Cardiac fibroblast (primary cell): ENCODE measurements at regions not wholly inside any gene's neighbourhood (a gene's known extent, or its start where the extent isn't known, plus 50 kb on each side); places are given as distances from the start of the nearest gene placed in this dataset.
A peak's percentile ranks its signal among the peaks of the same experiment; 100 is the strongest.

ENCODE experiments used
- DNase-seq, 2 donors: peaks; one replicate each; pipeline versions ENCODE4 v3.0.0 to v3.0.0-alpha.2; 2010; ENCODE audit warnings: low read depth in 2 of 2
- H3K4me3 ChIP-seq, 2 donors: replicated peaks in 1 of 2; 1 replicate in 1 of 2; 2 replicates in 1 of 2; pipeline ENCODE4 v1.5.1; 2011; ENCODE audit warnings: low read depth in 2 of 2, low read length in 2 of 2, mild to moderate bottlenecking in 2 of 2, moderate library complexity in 1 of 2
- TF ChIP-seq, protein P1 (sequence below): IDR thresholded peaks from one replicate; pipeline ENCODE4 v1.5.1; 2011; ENCODE audit warnings: low read depth, mild to moderate bottlenecking, low read length, inconsistent platforms

DNA sequence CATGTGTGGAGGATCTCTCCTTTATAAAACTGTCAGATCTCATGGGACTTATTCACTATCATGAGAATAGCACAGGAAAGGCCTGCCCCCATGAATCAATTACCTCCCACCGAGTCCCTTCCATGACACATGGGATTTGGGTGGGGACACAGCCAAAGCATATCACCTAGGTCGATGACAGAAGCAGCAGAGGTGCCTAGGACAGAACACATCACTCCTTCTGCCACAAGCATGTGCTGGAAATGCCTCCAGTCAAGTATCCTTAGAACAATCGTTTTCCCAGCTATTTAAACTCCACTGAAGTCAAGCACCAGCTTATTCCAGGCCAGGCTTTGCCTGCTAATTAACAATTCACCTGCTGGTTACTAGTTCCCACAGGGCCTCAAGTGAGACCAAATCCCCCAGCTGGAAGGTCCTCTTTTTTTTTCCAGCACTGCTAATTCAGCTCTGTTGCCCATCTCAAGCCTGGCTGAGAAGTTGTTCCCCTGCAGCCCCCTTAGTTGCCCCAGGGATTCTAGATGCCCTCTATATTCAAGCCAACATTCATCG lies 212.3 kb upstream of the NUDT4 start:
- TF ChIP-seq, protein P1, sequence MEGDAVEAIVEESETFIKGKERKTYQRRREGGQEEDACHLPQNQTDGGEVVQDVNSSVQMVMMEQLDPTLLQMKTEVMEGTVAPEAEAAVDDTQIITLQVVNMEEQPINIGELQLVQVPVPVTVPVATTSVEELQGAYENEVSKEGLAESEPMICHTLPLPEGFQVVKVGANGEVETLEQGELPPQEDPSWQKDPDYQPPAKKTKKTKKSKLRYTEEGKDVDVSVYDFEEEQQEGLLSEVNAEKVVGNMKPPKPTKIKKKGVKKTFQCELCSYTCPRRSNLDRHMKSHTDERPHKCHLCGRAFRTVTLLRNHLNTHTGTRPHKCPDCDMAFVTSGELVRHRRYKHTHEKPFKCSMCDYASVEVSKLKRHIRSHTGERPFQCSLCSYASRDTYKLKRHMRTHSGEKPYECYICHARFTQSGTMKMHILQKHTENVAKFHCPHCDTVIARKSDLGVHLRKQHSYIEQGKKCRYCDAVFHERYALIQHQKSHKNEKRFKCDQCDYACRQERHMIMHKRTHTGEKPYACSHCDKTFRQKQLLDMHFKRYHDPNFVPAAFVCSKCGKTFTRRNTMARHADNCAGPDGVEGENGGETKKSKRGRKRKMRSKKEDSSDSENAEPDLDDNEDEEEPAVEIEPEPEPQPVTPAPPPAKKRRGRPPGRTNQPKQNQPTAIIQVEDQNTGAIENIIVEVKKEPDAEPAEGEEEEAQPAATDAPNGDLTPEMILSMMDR, result no peak
- no peak overlapping the region for H3K4me3 ChIP-seq
- no peak for DNase-seq

DNA sequence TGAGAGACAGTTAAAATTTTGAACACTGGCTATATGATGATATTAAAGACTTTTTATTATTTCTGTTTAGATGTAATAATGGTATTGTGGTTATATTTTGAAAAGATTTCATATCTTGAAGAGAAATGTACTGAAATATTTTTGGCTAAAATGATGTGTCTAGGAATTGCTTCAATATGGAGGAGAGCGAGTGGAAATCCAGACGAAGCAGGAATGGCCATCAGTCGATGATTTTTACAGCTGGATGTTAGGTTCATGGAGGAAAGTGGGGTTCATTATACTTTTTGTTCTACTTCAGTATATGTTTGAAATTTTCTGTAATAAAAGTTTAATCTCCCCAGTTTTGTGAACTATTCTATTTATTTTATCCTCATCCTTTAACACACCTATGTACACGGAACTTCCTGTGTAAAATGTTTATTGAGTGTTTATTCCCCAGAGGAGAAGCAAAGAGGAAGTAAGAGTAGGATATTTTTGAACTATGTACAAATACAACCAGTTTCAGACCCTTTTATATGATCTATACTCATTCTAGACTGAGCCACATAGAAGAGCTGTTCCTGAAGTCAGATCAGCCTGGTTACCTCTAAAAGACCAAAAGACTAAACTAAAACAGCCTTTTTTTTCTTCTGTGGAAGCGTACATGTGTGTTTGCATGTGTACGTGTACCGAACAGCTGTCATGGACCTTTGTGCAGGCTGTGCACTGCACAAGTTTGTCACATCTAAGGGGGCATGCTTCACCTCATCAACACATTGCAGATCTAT lies 211.0 kb upstream of the NUDT4 start:
- TF ChIP-seq, protein P1, result no peak
- no peak for DNase-seq
- H3K4me3 ChIP-seq, result no peak overlapping the region

DNA sequence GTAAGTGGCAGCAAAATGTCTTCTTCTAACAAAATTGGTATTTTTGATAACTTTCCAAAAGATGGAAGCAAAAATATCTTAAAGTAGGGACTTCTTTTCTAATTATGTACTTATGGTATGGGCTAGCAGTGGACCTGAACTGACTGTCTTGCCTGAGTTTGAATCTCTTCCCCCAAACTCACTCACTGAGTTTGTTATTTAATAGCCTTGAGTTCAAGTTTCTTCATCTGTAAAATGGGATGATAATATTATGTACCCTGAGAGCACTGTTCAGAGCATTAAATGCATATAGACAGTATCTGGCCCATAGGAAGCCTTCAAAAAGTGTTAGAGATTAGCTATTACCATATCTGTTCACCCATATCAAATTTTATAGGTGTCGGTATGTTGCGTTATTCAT lies 210.4 kb upstream of the NUDT4 start:
- TF ChIP-seq, protein P1, result no peak
- DNase-seq, result no peak
- no peak overlapping the region for H3K4me3 ChIP-seq

DNA sequence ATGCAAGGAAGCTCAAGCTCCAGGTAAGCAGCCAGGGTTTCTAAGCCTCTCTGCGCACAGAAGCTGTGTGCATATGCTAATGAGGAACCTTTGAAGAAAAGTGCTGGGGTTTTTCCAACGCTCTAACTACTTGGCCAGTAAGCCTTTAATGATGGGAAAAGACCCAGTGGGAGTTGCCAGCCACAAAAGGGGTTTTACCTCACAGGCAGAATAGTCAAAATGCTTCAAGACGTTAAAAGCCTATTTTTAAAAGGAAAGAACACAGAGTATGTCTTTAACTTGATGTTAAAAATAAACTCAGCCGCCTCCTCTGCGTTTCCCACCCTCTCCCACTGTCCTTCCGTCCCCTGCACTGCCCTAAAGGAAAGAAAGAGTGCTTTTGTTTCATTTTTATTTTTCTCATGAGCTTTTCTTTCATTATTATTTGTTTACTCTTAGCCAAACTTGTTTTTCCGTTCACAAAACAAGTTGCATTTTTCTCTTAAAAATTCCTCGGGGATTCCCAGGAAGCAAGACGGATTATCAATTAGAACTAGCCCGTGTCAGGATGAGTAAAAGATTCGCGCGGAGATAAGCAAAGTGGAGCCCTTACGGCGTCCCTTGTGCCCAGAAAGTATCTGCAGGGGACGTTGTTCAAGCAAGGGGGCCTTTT lies 209.8 kb upstream of the NUDT4 start:
- peak; percentile 25 to 54 for DNase-seq
- TF ChIP-seq, protein P1, result no peak
- H3K4me3 ChIP-seq, result peak overlapping the region; percentile 26 to 48

DNA sequence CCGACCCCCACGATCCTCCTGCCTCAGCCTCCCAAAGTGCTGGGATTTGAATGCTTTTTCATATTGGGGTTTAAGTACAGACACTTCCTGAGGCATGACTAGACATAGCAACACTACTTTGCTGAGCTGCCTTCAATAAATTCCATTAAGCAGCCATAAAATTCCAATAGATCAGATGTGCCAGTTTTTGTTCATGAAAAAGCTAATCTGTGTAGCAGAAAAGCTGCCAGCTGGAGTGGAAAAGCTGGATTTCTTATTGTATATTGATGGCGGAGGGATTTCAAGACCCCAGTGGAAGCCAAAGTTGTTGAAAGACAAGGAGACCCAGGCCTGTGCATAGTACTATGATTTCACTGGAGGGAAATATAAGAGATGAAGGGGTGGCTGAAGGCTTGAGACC lies 209.0 kb upstream of the NUDT4 start:
- no peak for DNase-seq
- H3K4me3 ChIP-seq, result no peak overlapping the region
- TF ChIP-seq, protein P1, result no peak

DNA sequence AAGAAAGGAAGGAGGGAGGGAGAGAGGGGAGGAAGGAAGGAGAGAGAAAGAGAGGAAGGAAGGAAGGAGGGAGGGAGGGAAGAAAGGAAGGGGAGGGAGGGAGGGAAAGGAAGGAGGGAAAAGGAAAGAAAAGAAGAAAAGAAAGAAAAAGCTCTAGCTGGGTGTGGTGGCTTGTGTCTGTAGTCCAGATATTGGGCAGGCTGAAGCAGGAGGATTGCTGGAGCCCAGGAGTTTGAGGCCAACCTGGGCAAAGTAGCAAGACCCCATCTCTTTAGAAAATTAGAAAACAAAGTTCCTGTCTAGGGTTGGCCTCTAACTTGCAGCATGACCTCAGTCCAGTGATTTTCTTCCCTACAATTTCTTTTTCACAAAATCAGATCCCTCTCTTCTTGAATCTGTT lies 208.2 kb upstream of the NUDT4 start:
- no peak for DNase-seq
- H3K4me3 ChIP-seq, result no peak overlapping the region
- TF ChIP-seq, protein P1, result no peak
